GM19025 (cell line): ENCODE measurements at regions not wholly inside any gene's neighbourhood (a gene's known extent, or its start where the extent isn't known, plus 50 kb on each side); places are given as distances from the start of the nearest gene placed in this dataset.
"Not testable (repeated sequence)": the region's sequence is repeated elsewhere in the genome, so short reads cannot be mapped to it uniquely, and the experiment has no call there.

Experiments
- ATAC-seq: cut with Tn5 transposase; IDR thresholded peaks from one replicate; pipeline ENCODE4 v1.9.1; 2021; ENCODE audit warnings: mild to moderate bottlenecking, low read depth, moderate library complexity; ENCODE audit not compliant: unreplicated experiment

DNA sequence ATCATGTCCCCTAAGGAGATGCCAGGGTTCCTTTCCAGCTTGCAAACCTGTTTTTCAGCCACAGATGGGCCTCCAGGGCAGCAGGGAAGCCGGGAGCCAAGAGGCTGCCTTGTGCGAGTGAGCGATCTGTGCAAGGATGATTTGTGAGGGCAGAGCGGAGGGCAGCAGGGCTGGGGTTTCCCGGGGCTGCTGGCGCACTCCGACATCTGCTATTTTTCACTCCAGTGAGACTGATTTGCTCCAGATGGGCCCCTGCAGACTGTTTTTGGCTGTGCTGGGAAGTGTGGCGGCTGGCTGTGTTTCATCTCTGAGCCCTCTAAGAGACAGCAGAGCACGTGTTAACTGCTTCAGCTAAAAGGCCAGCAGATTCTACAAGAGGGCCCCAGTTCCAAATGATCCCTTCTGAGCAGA, 466.2 kb downstream of the TYW1 start:
- ATAC-seq, result no peak

- no peak for ATAC-seq
Measured at GRCh38 chr7:67463316-67463715, 466.7 kb downstream of the TYW1 start.

GRCh38 chr7:67463983-67464382, 467.4 kb downstream of the TYW1 start:
- no peak for ATAC-seq

GRCh38 chr7:67466109-67466508, 469.5 kb downstream of the TYW1 start:
- no peak for ATAC-seq

GRCh38 chr7:67470256-67470751, 473.7 kb downstream of the TYW1 start:
- no peak for ATAC-seq

DNA sequence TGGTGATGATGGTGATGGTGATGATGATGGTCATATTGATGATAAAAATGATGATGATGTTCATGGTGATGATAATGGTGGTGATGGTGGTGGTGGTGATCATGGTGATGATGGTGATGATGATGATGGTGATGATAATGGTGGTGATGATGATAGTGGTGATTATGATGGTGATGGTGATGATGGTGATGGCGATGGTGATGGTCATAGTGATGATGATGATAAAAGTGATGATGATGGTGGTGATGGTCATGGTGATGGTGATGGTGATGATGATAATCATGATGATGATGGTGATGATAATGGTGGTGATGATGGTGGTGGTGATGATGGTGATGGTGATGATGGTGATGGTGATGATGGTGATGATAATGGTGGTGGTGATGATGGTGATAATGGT, 478.7 kb downstream of the TYW1 start:
- ATAC-seq, result no peak

DNA sequence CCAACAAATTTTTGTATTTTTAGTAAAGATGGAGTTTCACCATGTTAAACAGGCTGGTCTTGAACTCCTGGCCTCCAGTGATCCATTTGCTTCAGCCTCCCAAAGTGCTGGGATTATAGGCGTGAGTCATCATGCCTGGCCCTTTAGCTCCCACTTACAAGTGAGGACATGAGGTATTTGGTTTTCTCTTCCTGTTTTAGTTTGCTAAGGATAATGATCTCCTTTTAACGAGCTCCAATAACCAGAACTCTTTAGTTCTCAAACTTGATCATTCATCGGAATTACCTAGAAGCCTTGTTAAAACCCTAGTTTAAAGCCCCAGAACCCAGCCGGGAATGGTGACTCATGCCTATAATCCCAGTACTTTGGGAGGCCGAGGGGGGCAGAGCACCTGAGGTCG, 481.4 kb downstream of the TYW1 start:
- no peak for ATAC-seq

DNA sequence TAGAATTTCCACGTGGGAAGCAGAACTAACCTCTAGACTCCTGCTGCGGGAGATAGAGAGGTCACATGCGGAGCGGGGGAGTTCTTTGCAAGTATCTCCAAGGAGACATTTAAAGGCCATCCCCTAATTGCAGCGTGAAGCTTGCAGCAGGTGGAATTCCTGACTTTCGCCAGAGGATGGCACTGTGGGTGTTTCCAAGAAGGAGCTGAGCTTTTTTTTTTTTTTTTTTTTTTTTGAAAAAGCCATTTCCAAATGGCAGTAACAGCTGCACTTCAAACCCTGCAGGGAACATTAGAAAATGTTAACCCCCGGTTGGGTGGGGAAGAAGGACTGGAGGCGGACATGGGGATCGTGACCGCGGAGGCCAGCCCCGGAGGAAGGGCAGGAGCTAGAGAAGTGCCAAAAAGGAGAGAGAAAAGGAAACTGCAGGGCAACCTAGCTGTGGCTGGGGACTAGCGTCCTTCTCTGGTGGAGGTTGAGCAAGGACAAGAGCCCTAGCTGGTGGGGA, 487.7 kb downstream of the TYW1 start:
- ATAC-seq, result no peak

GRCh38 chr7:67486401-67486800, 489.8 kb downstream of the TYW1 start:
- no peak for ATAC-seq

GRCh38 chr7:67487316-67487715, 490.7 kb downstream of the TYW1 start:
- no peak for ATAC-seq

GRCh38 chr7:67489881-67490280, 493.2 kb downstream of the TYW1 start:
- no peak for ATAC-seq

GRCh38 chr7:67493366-67493765, 496.7 kb downstream of the TYW1 start:
- no peak for ATAC-seq

DNA sequence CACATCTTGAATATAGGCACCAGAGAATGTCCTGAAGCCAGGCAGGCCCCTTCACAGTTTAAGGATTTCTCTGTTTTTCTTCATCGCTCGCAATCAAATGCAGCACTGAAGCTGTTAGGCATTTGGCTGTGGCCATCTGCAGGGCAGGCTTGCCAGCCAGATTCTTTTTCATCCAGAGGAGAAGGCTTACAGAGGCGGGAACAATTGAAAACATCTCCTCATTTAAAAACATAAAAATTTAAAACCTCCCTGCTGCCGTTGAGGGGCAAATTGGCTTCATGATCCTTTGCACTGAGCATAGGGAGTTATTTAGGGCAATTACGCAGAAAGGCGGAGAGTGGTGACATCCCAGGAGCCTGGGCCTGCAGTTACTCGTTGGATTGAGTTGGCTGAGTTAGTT, 500.0 kb downstream of the TYW1 start:
- no peak for ATAC-seq

GRCh38 chr7:67497914-67498313, 501.3 kb downstream of the TYW1 start:
- ATAC-seq, result not testable (repeated sequence)

DNA sequence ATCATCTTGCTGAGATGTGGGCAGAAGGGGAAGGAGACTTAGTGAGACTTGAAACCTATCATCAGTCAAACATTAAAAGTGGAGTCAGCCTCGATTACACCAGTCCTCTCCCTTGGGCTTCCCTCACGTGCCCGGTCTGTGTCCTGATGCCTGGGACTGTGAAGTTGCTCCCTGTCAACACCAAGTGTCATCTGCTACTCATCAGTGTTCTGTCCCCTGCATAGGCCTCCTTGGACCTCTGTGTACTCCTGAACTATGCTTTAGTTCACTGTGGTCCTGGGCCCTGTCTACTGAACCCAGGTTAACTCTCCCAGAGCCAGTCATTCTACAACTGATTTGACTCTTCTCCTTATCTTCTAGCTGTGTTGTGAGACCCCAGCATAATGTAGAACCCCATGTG, 506.3 kb downstream of the TYW1 start:
- ATAC-seq, result no peak

DNA sequence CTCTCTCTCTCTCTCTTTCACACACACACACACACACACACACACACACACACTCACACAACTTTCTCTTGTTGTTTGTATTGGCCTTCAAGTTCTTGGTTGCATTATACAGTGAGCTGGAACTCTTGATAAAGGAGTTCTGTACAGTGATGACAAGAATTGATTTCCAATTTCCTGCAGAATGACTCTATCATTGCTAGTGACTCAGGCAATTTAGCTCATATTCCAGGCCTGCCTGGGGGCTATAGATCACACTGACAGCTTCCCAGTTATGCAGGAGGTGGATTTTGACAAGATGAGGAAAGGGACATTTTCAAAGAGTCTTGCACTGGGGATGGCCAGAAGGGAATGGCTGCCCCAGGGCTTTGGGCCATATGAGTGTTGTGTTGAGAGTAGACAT, 508.8 kb downstream of the TYW1 start:
- no peak for ATAC-seq

GRCh38 chr7:67512481-67512880, 515.8 kb downstream of the TYW1 start:
- ATAC-seq, result no peak

- no peak for ATAC-seq
Measured at GRCh38 chr7:67518580-67518979, 521.9 kb downstream of the TYW1 start.

GRCh38 chr7:67519171-67519570, 522.5 kb downstream of the TYW1 start:
- ATAC-seq, result no peak

GRCh38 chr7:67522504-67522903, 525.9 kb downstream of the TYW1 start:
- no peak for ATAC-seq

GRCh38 chr7:67523713-67524112, 527.1 kb downstream of the TYW1 start:
- no peak for ATAC-seq

- ATAC-seq, result no peak
Measured at GRCh38 chr7:67525588-67525987, 529.0 kb downstream of the TYW1 start.
